GM10248 (cell line): ENCODE measurements at regions not wholly inside any gene's neighbourhood (a gene's known extent, or its start where the extent isn't known, plus 50 kb on each side); places are given as distances from the start of the nearest gene placed in this dataset.
"Not testable (repeated sequence)": the region's sequence is repeated elsewhere in the genome, so short reads cannot be mapped to it uniquely, and the experiment has no call there.

Experiments used
- CTCF ChIA-PET: fragments of 300-600 bp; sonication (Branson Sonifier 250); formaldehyde crosslinking; extraction: SDS; loops from one replicate; lab custom pipeline; 2021; ENCODE audit warnings: antibody characterized with exemption; lab: Yijun Ruan, JAX
- POLR2A ChIA-PET: fragments of 350-650 bp; sonication (Branson Sonifier 250); formaldehyde crosslinking; extraction: SDS; loops from one replicate; lab custom pipeline; 2020; ENCODE audit warnings: antibody characterized with exemption; lab: Yijun Ruan, JAX
- DNase-seq: peaks from one replicate; pipeline ENCODE4 v3.0.0; 2012; ENCODE audit errors: extremely low spot score
- TF ChIP-seq, protein P1 (sequence below): IDR thresholded peaks from 2 replicates; pipeline ENCODE4 v1.5.1; 2012; ENCODE audit warnings: mild to moderate bottlenecking, low read depth; ENCODE audit errors: extremely low read depth, missing control alignments, control extremely low read depth

- DNase-seq, result no peak
- POLR2A ChIA-PET, result no interaction called here
- TF ChIP-seq, protein P1, sequence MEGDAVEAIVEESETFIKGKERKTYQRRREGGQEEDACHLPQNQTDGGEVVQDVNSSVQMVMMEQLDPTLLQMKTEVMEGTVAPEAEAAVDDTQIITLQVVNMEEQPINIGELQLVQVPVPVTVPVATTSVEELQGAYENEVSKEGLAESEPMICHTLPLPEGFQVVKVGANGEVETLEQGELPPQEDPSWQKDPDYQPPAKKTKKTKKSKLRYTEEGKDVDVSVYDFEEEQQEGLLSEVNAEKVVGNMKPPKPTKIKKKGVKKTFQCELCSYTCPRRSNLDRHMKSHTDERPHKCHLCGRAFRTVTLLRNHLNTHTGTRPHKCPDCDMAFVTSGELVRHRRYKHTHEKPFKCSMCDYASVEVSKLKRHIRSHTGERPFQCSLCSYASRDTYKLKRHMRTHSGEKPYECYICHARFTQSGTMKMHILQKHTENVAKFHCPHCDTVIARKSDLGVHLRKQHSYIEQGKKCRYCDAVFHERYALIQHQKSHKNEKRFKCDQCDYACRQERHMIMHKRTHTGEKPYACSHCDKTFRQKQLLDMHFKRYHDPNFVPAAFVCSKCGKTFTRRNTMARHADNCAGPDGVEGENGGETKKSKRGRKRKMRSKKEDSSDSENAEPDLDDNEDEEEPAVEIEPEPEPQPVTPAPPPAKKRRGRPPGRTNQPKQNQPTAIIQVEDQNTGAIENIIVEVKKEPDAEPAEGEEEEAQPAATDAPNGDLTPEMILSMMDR, result no peak
- CTCF ChIA-PET, result no interaction called here
Measured at GRCh38 chr11:7170431-7170830, 81.3 kb upstream of the SYT9 start.

DNA sequence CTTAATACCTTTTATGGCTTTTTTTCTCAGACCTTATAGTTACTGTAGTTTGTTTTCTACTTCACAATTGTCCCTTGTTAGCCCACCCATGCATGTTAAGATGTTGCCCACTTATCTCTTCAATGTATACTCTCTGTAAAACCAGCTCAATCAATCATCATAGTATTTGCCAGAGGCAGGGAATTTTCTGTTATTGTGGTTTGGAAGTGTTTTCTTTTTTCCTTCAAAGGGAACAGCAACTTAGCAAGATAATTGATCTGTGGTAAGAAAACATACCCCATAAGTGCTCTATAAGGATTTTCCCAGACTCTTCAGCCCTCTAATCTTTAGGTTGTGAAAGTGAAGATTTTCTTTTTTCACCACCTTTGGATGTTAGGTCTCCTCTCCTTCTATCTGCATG, 76.7 kb upstream of the SYT9 start:
- TF ChIP-seq, protein P1, result no peak
- no peak for DNase-seq
- ChIA-PET POLR2A (no interaction called here), CTCF (no interaction called here)

GRCh38 chr11:7186190-7186589, 65.5 kb upstream of the SYT9 start:
- DNase-seq, result no peak
- TF ChIP-seq, protein P1, result no peak
- CTCF ChIA-PET, result no interaction called here
- POLR2A ChIA-PET, result no interaction called here

- TF ChIP-seq, protein P1, result no peak
- no peak for DNase-seq
- ChIA-PET CTCF (no interaction called here), POLR2A (no interaction called here)
Measured at GRCh38 chr11:7186676-7187075, 65.0 kb upstream of the SYT9 start.

DNA sequence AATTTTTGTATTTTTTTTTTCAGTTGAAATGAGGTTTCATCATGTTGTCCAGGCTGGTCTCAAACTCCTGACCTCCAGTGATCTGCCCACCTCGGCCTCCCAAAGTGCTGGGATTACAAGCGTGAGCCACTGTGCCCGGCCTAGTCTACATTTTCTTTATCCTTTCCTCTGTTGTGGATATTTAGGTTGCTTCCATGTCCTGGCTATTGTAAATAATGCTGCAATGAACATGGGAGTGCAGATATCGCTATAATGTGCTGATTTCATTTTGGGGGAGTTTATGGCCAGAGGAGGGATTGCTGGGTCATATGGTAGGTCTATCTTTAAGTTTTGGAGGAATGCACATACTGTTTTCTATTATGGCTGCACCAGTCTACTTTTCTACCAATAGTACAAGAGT, 58.9 kb upstream of the SYT9 start:
- POLR2A ChIA-PET, DNase-seq, CTCF ChIA-PET: not testable (repeated sequence)

GRCh38 chr11:7196396-7197146, 55.1 kb upstream of the SYT9 start:
- no peak for DNase-seq
- POLR2A ChIA-PET, result no interaction called here
- TF ChIP-seq, protein P1, result no peak
- CTCF ChIA-PET, result interaction anchor here (1.1 to 1.4 kb wide), 4 partner anchors 8 to 245 kb away, joined by 3 to 5 read pairs (median 4); no protein-coding TSS in a partner anchor

DNA sequence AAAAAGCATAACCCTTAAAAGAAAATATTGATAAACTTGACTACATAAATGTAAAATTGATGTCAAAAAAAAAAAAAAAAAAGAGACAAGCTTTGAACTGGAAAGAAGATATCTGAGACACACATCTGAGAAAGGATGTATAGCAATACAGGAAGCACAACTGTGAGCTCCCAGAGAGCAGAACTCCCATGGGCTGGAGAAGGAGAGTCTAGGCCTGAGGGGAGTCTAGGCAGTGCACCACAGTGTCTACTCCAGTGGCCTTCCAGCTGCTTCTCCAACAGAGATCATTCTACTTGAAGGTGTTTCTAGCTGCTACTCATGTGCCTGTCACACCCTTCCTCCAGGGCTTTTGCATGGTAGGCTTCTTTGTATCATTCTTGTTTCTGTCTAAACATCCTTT, 54.2 kb upstream of the SYT9 start:
- CTCF ChIA-PET, result interaction anchor here (1.1 kb wide), 2 partner anchors 9 to 47 kb away, joined by 3 read pairs; no protein-coding TSS in a partner anchor
- TF ChIP-seq, protein P1, result no peak
- POLR2A ChIA-PET, result no interaction called here
- no peak for DNase-seq
